IPS-18a (cell line): ENCODE measurements at regions not wholly inside any gene's neighbourhood (a gene's known extent, or its start where the extent isn't known, plus 50 kb on each side); places are given as distances from the start of the nearest gene placed in this dataset.
"Not testable (repeated sequence)": the region's sequence is repeated elsewhere in the genome, so short reads cannot be mapped to it uniquely, and the experiment has no call there.

ENCODE experiments used
- H3K27ac ChIP-seq: one replicate; pipeline ENCODE4 v1.5.1; 2013; ENCODE audit warnings: low read length
- H3K27me3 ChIP-seq: one replicate; pipeline ENCODE4 v1.6.1; 2013; ENCODE audit warnings: mild to moderate bottlenecking, low read length; ENCODE audit not compliant: control insufficient read depth, insufficient read depth
- H3K36me3 ChIP-seq: one replicate; pipeline ENCODE4 v1.6.1; 2013; ENCODE audit warnings: low read depth, low read length; ENCODE audit not compliant: control insufficient read depth
- H3K4me1 ChIP-seq: one replicate; pipeline ENCODE4 v1.6.1; 2013; ENCODE audit warnings: low read depth, low read length; ENCODE audit not compliant: control insufficient read depth
- H3K4me3 ChIP-seq: one replicate; pipeline ENCODE4 v1.5.1; 2013; ENCODE audit warnings: low read length
- H3K9ac ChIP-seq: one replicate; pipeline ENCODE4 v1.6.1; 2013; ENCODE audit warnings: mild to moderate bottlenecking, low read length, moderate library complexity
- H3K9me3 ChIP-seq: one replicate; pipeline ENCODE4 v1.6.1; 2013; ENCODE audit warnings: low read depth, low read length; ENCODE audit not compliant: control insufficient read depth

GRCh38 chr21:15442743-15443469 lies 286.9 kb upstream of the USP25 start:
- H3K4me1 ChIP-seq: peaks cover 62% of the 10 kb centered on the region
- no peaks in the 10 kb centered on the region for H3K36me3 ChIP-seq
- no peaks in the 10 kb centered on the region for H3K27me3 ChIP-seq
- H3K9ac ChIP-seq: no peak overlapping the region
- H3K9me3 ChIP-seq: peaks cover 7% of the 10 kb centered on the region
- H3K4me3 ChIP-seq: no peak overlapping the region
- no peak overlapping the region for H3K27ac ChIP-seq

- Histone ChIP-seq H3K27me3 (no peaks in the 10 kb centered on the region), H3K4me1 (peaks cover 57% of the 10 kb centered on the region), H3K27ac (no peak overlapping the region), H3K9ac (no peak overlapping the region), H3K9me3 (peaks cover 7% of the 10 kb centered on the region), H3K36me3 (no peaks in the 10 kb centered on the region), H3K4me3 (no peak overlapping the region)
These were observed 286.1 kb upstream of the USP25 start for GRCh38 chr21:15443740-15444117.

GRCh38 chr21:15444118-15444960 lies 285.4 kb upstream of the USP25 start:
- Histone ChIP-seq H3K36me3 (no peaks in the 10 kb centered on the region), H3K9me3 (peaks cover 7% of the 10 kb centered on the region), H3K27me3 (no peaks in the 10 kb centered on the region), H3K4me1 (peaks cover 57% of the 10 kb centered on the region), H3K9ac (no peak overlapping the region), H3K27ac (no peak overlapping the region), H3K4me3 (no peak overlapping the region)

- Histone ChIP-seq H3K36me3 (no peaks in the 10 kb centered on the region), H3K27me3 (no peaks in the 10 kb centered on the region), H3K4me3 (peak overlapping the region; percentile 7), H3K9ac (no peak overlapping the region), H3K27ac (no peak overlapping the region), H3K9me3 (peaks cover 7% of the 10 kb centered on the region), H3K4me1 (peaks cover 57% of the 10 kb centered on the region)
These were observed 284.5 kb upstream of the USP25 start for GRCh38 chr21:15445327-15445726.

- no peaks in the 10 kb centered on the region for H3K36me3 ChIP-seq
- no peak overlapping the region for H3K9ac ChIP-seq
- H3K27ac ChIP-seq: no peak overlapping the region
These were observed 283.6 kb upstream of the USP25 start for GRCh38 chr21:15446223-15446622.

GRCh38 chr21:15449556-15449955 lies 280.2 kb upstream of the USP25 start:
- H3K9me3 ChIP-seq: peaks cover 7% of the 10 kb centered on the region
- no peak overlapping the region for H3K4me3 ChIP-seq
- H3K36me3 ChIP-seq: no peaks in the 10 kb centered on the region
- H3K9ac ChIP-seq: no peak overlapping the region
- no peak overlapping the region for H3K27ac ChIP-seq
- no peaks in the 10 kb centered on the region for H3K27me3 ChIP-seq
- peaks cover 20% of the 10 kb centered on the region for H3K4me1 ChIP-seq

More at GRCh38 chr21:15446223-15446622, 283.6 kb upstream of the USP25 start:
- H3K27me3 ChIP-seq: no peaks in the 10 kb centered on the region
- H3K9me3 ChIP-seq: peaks cover 7% of the 10 kb centered on the region
- no peak overlapping the region for H3K4me3 ChIP-seq
- H3K4me1 ChIP-seq: peaks cover 50% of the 10 kb centered on the region

- Histone ChIP-seq H3K36me3 (no peaks in the 10 kb centered on the region), H3K9ac (no peak overlapping the region)
These were observed 276.5 kb upstream of the USP25 start for GRCh38 chr21:15453261-15453660.

GRCh38 chr21:15453785-15454184 lies 276.0 kb upstream of the USP25 start:
- H3K9ac ChIP-seq, H3K4me3 ChIP-seq, H3K27ac ChIP-seq, H3K27me3 ChIP-seq, H3K4me1 ChIP-seq, H3K36me3 ChIP-seq, H3K9me3 ChIP-seq: not testable (repeated sequence)

More at GRCh38 chr21:15453261-15453660, 276.5 kb upstream of the USP25 start:
- H3K4me1 ChIP-seq: no peaks in the 10 kb centered on the region
- H3K9me3 ChIP-seq: no peaks in the 10 kb centered on the region
- no peaks in the 10 kb centered on the region for H3K27me3 ChIP-seq
- no peak overlapping the region for H3K27ac ChIP-seq
- no peak overlapping the region for H3K4me3 ChIP-seq

- H3K4me1 ChIP-seq, H3K9ac ChIP-seq, H3K36me3 ChIP-seq, H3K9me3 ChIP-seq, H3K4me3 ChIP-seq, H3K27me3 ChIP-seq, H3K27ac ChIP-seq: not testable (repeated sequence)
These were observed 274.9 kb upstream of the USP25 start for GRCh38 chr21:15454931-15455330.

GRCh38 chr21:15455819-15456462 lies 273.8 kb upstream of the USP25 start:
- Histone ChIP-seq H3K27ac (no peak overlapping the region), H3K9ac (no peak overlapping the region), H3K9me3 (no peaks in the 10 kb centered on the region), H3K27me3 (no peaks in the 10 kb centered on the region), H3K4me3 (no peak overlapping the region), H3K4me1 (no peaks in the 10 kb centered on the region), H3K36me3 (no peaks in the 10 kb centered on the region)

GRCh38 chr21:15457965-15458364 lies 271.8 kb upstream of the USP25 start:
- Histone ChIP-seq H3K4me1 (peaks cover 7% of the 10 kb centered on the region), H3K9ac (no peak overlapping the region), H3K36me3 (no peaks in the 10 kb centered on the region), H3K9me3 (no peaks in the 10 kb centered on the region), H3K27me3 (no peaks in the 10 kb centered on the region), H3K27ac (no peak overlapping the region), H3K4me3 (no peak overlapping the region)
